B cell (primary cell): ENCODE measurements at regions not wholly inside any gene's neighbourhood (a gene's known extent, or its start where the extent isn't known, plus 50 kb on each side); places are given as distances from the start of the nearest gene placed in this dataset.

Experiments used
- ATAC-seq: fragments of 200-7000 bp; cut with Tn5 transposase; one replicate; pipeline ENCODE4 v1.10.0; 2021; ENCODE audit warnings: low read depth, mild to moderate bottlenecking, moderate number of reproducible peaks, moderate library complexity
- CTCF ChIA-PET: fragments of 350-600 bp; sonication (Branson Sonifier 250); formaldehyde crosslinking; loops from one replicate; lab custom pipeline; 2021; ENCODE audit warnings: antibody characterized with exemption, inconsistent platforms; lab: Charles Lee
- POLR2A ChIA-PET: fragments of 350-600 bp; sonication (Branson Sonifier 250); formaldehyde crosslinking; loops from one replicate; lab custom pipeline; 2021; ENCODE audit warnings: antibody characterized with exemption; lab: Charles Lee
- DNase-seq: peaks from one replicate; pipeline ENCODE4 v3.0.0; 2013
- H2AFZ ChIP-seq: 2 replicates; pipeline ENCODE4 v1.6.1; 2012; ENCODE audit warnings: mild to moderate bottlenecking, low read depth, low read length; ENCODE audit not compliant: insufficient read depth, poor library complexity, severe bottlenecking
- H3K27ac ChIP-seq, 2 donors: 1 replicate in 1 of 2; 2 replicates in 1 of 2; pipeline ENCODE4 v1.5.1; 2012 to 2013; ENCODE audit warnings: low read length in 2 of 2, mild to moderate bottlenecking in 2 of 2, moderate library complexity in 1 of 2
- H3K27me3 ChIP-seq, 4 experiments: fragments of 200-600 bp in 1 of 4; sonication (generic) in 1 of 4; replicated peaks in 1 of 4; 1 replicate in 2 of 4; 2 replicates in 2 of 4; pipeline versions ENCODE4 v1.6.1 to v1.7.0; 2013 to 2016; ENCODE audit warnings: low read length in 3 of 4, mild to moderate bottlenecking in 2 of 4, mixed read lengths in 1 of 4, moderate library complexity in 1 of 4; ENCODE audit not compliant: insufficient read depth in 4 of 4, control insufficient read depth in 3 of 4; ENCODE audit errors: control extremely low read depth in 1 of 4
- H3K36me3 ChIP-seq, 2 experiments: replicated peaks in 1 of 2; 1 replicate in 1 of 2; 2 replicates in 1 of 2; pipeline versions ENCODE4 v1.6.1 to v1.7.1; 2013; ENCODE audit warnings: low read length in 1 of 2; ENCODE audit not compliant: insufficient read depth in 2 of 2, control insufficient read depth in 1 of 2; ENCODE audit errors: control extremely low read depth in 1 of 2, extremely low read depth in 1 of 2
- H3K4me1 ChIP-seq, 2 donors: fragments of 200-600 bp in 1 of 2; sonication (generic) in 1 of 2; 1 replicate in 1 of 2; 2 replicates in 1 of 2; pipeline versions ENCODE4 v1.5.1 to v1.6.1; 2013 to 2017; ENCODE audit warnings: low read length in 2 of 2; ENCODE audit not compliant: control insufficient read depth in 2 of 2, insufficient read depth in 2 of 2
- H3K4me2 ChIP-seq: replicated peaks from 2 replicates; pipeline ENCODE3; 2012; ENCODE audit warnings: mild to moderate bottlenecking, low read depth, low read length; ENCODE audit not compliant: poor library complexity, severe bottlenecking
- H3K4me3 ChIP-seq, 5 experiments: fragments of 200-600 bp in 1 of 5; sonication (generic) in 1 of 5; 1 replicate in 3 of 5; 2 replicates in 2 of 5; pipeline versions ENCODE4 v1.5.1 to v1.7.0; 2011 to 2016; ENCODE audit warnings: low read length in 4 of 5, mild to moderate bottlenecking in 4 of 5, low read depth in 2 of 5, control low read depth in 1 of 5, moderate library complexity in 1 of 5; ENCODE audit not compliant: insufficient read depth in 1 of 5; ENCODE audit errors: control extremely low read depth in 1 of 5, extremely low read depth in 1 of 5
- H3K79me2 ChIP-seq: fragments of 200-600 bp; sonication (generic); one replicate; pipeline ENCODE4 v1.6.0; 2016; ENCODE audit warnings: low read length; ENCODE audit not compliant: control insufficient read depth, insufficient read depth
- H3K9ac ChIP-seq: fragments of 200-600 bp; sonication (generic); 2 replicates; pipeline ENCODE4 v1.6.1; 2017; ENCODE audit warnings: mild to moderate bottlenecking, low read length, moderate library complexity
- H3K9me3 ChIP-seq, 3 donors: one replicate each; pipeline versions ENCODE4 v1.6.1 to v1.7.1; 2013; ENCODE audit warnings: low read length in 2 of 3; ENCODE audit not compliant: control insufficient read depth in 2 of 3, insufficient read depth in 1 of 3; ENCODE audit errors: control extremely low read depth in 1 of 3
- H4K20me1 ChIP-seq: 2 replicates; pipeline ENCODE4 v1.6.0; 2012; ENCODE audit warnings: mild to moderate bottlenecking, low read length; ENCODE audit not compliant: insufficient read depth, control insufficient read depth, poor library complexity, severe bottlenecking
- H3K27ac Mint-ChIP-seq: one replicate; pipeline ENCODE4 v1.8.0; 2021; ENCODE audit warnings: mixed read lengths
- H3K27me3 Mint-ChIP-seq: one replicate; pipeline ENCODE4 v1.8.0; 2021; ENCODE audit warnings: mixed read lengths
- H3K4me1 Mint-ChIP-seq: one replicate; pipeline ENCODE4 v1.8.0; 2021; ENCODE audit warnings: mixed read lengths
- H3K4me3 Mint-ChIP-seq: one replicate; pipeline ENCODE4 v1.8.0; 2021; ENCODE audit warnings: mixed read lengths
- H3K9me3 Mint-ChIP-seq: one replicate; pipeline ENCODE4 v1.8.0; 2022; ENCODE audit warnings: mixed read lengths; ENCODE audit not compliant: insufficient read depth
- EZH2 ChIP-seq: IDR thresholded peaks from 2 replicates; pipeline ENCODE4 v1.6.1; 2012; ENCODE audit warnings: borderline replicate concordance, low read depth, mild to moderate bottlenecking, moderate library complexity, low read length; ENCODE audit not compliant: insufficient read depth, poor library complexity, severe bottlenecking
- WGBS: methylation state at CpG from one replicate; pipeline ENCODE4 v1.1.5; 2013; ENCODE audit warnings: missing lambda C conversion rate; ENCODE audit not compliant: insufficient coverage; 5-methylcytosine and 5-hydroxymethylcytosine counted together
- intact Hi-C: fragments of 100-400 bp; cut with micrococcal nuclease; formaldehyde crosslinking; loops from one replicate; pipeline ENCODE4 v1.10.0; 2022
- TF ChIP-seq, protein P1 (sequence below): fragments of 200-600 bp; IDR thresholded peaks from one replicate; pipeline ENCODE4 v1.8.0; 2022; ENCODE audit warnings: antibody characterized with exemption, mild to moderate bottlenecking

- ChIA-PET CTCF (no interaction called here), POLR2A (no interaction called here)
- no peaks in the 10 kb centered on the region for H4K20me1 ChIP-seq
- Mint-ChIP-seq H3K27ac (no peak overlapping the region), H3K4me1 (no peaks in the 10 kb centered on the region), H3K9me3 (peaks cover 2% of the 10 kb centered on the region), H3K4me3 (no peak overlapping the region), H3K27me3 (no peaks in the 10 kb centered on the region)
- no peak for DNase-seq
- no peak overlapping the region for H3K27ac ChIP-seq
- H3K9me3 ChIP-seq, result no peaks in the 10 kb centered on the region
- no peak overlapping the region for H2AFZ ChIP-seq
- H3K4me1 ChIP-seq, result no peaks in the 10 kb centered on the region
- H3K79me2 ChIP-seq, result no peaks in the 10 kb centered on the region
- TF ChIP-seq, protein P1, sequence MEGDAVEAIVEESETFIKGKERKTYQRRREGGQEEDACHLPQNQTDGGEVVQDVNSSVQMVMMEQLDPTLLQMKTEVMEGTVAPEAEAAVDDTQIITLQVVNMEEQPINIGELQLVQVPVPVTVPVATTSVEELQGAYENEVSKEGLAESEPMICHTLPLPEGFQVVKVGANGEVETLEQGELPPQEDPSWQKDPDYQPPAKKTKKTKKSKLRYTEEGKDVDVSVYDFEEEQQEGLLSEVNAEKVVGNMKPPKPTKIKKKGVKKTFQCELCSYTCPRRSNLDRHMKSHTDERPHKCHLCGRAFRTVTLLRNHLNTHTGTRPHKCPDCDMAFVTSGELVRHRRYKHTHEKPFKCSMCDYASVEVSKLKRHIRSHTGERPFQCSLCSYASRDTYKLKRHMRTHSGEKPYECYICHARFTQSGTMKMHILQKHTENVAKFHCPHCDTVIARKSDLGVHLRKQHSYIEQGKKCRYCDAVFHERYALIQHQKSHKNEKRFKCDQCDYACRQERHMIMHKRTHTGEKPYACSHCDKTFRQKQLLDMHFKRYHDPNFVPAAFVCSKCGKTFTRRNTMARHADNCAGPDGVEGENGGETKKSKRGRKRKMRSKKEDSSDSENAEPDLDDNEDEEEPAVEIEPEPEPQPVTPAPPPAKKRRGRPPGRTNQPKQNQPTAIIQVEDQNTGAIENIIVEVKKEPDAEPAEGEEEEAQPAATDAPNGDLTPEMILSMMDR, result no peak
- TF ChIP-seq EZH2, result no peak
- no peak overlapping the region for H3K4me2 ChIP-seq
- WGBS, result 87% methylated on average over 4 of the region's 7 CpGs
- no peak overlapping the region for H3K4me3 ChIP-seq
- ATAC-seq, result no peak
- H3K27me3 ChIP-seq, result no peaks in the 10 kb centered on the region
- H3K9ac ChIP-seq, result no peak overlapping the region
- no peaks in the 10 kb centered on the region for H3K36me3 ChIP-seq
- intact Hi-C loops, result no loop called here
Measured at GRCh38 chr13:73325723-73326558, 267.1 kb downstream of the KLF5 start.
